ENCODE measurements at regions not wholly inside any gene's neighbourhood (a gene's known extent, or its start where the extent isn't known, plus 50 kb on each side); places are given as distances from the start of the nearest gene placed in this dataset.
A peak's percentile ranks its signal among the peaks of the same experiment; 100 is the strongest.

- ATAC-seq (no peak), DNase-seq (no peak)
- WGBS (ENCODE audit: insufficient coverage), result 94% methylated on average over 1 of the region's 4 CpGs
- Mint-ChIP-seq H3K4me1 (peaks cover 19 to 23% of the 10 kb centered on the region in 2 donors), H3K27ac (no peak overlapping the region), H3K9me3 (no peaks in the 10 kb centered on the region), H3K36me3 (no peaks in the 10 kb centered on the region), H3K27me3 (ENCODE audit: low read depth in 2 of 2) (no peaks in the 10 kb centered on the region), H3K4me3 (no peak overlapping the region)
- no peaks in the 10 kb centered on the region for H3K36me3 ChIP-seq (ENCODE audit: control insufficient read depth, insufficient read depth, low read length)
- no peaks in the 10 kb centered on the region for H3K4me1 ChIP-seq (ENCODE audit: control insufficient read depth, insufficient read depth, low read length)
- no peak for TF ChIP-seq CTCF (IDR thresholded peaks at IDR 0.05)
- H3K27me3 ChIP-seq (ENCODE audit: control insufficient read depth, insufficient read depth, low read length), result no peaks in the 10 kb centered on the region
- no peak overlapping the region for H3K4me3 ChIP-seq (ENCODE audit: low read length)
- no peak overlapping the region for H3K27ac ChIP-seq (ENCODE audit: low read length)
- intact Hi-C loops (cut with micrococcal nuclease), result no loop called here
- no peaks in the 10 kb centered on the region for H3K9me3 ChIP-seq (ENCODE audit: control insufficient read depth, insufficient read depth, low read length)
Measured at GRCh38 chr14:71366861-71367260, 459.6 kb downstream of the PCNX1 start.

- H3K27me3 Mint-ChIP-seq (ENCODE audit: low read depth in 2 of 2), result no peaks in the 10 kb centered on the region
- WGBS (ENCODE audit: insufficient coverage), result 59% methylated on average over 2 of the region's 2 CpGs
- Histone ChIP-seq H3K4me1 (ENCODE audit: control insufficient read depth, insufficient read depth, low read length) (no peaks in the 10 kb centered on the region), H3K4me3 (ENCODE audit: low read length) (no peak overlapping the region), H3K27ac (ENCODE audit: low read length) (no peak overlapping the region), H3K36me3 (ENCODE audit: control insufficient read depth, insufficient read depth, low read length) (no peaks in the 10 kb centered on the region), H3K27me3 (ENCODE audit: control insufficient read depth, insufficient read depth, low read length) (no peaks in the 10 kb centered on the region), H3K9me3 (ENCODE audit: control insufficient read depth, insufficient read depth, low read length) (no peaks in the 10 kb centered on the region)
- no peaks in the 10 kb centered on the region for H3K9me3 Mint-ChIP-seq
- H3K36me3 Mint-ChIP-seq, result no peaks in the 10 kb centered on the region
- H3K27ac Mint-ChIP-seq, result peak overlapping the region in 1 of 2 donors; percentile 47
- H3K4me1 Mint-ChIP-seq, result peaks cover 15 to 21% of the 10 kb centered on the region in 2 donors
- H3K4me3 Mint-ChIP-seq, result no peak overlapping the region
- intact Hi-C loops (cut with micrococcal nuclease), result no loop called here
- ATAC-seq (peak; percentile 35 to 61 (median 59)), DNase-seq (no peak)
- no peak for TF ChIP-seq CTCF (IDR thresholded peaks at IDR 0.05)
Measured at GRCh38 chr14:71371711-71372396, 464.6 kb downstream of the PCNX1 start.

GRCh38 chr14:71372411-71372838 lies 465.2 kb downstream of the PCNX1 start:
- Histone ChIP-seq H3K9me3 (ENCODE audit: control insufficient read depth, insufficient read depth, low read length) (no peaks in the 10 kb centered on the region), H3K4me3 (ENCODE audit: low read length) (no peak overlapping the region), H3K36me3 (ENCODE audit: control insufficient read depth, insufficient read depth, low read length) (no peaks in the 10 kb centered on the region), H3K4me1 (ENCODE audit: control insufficient read depth, insufficient read depth, low read length) (no peaks in the 10 kb centered on the region), H3K27me3 (ENCODE audit: control insufficient read depth, insufficient read depth, low read length) (no peaks in the 10 kb centered on the region), H3K27ac (ENCODE audit: low read length) (no peak overlapping the region)
- no peaks in the 10 kb centered on the region for H3K9me3 Mint-ChIP-seq
- no peaks in the 10 kb centered on the region for H3K27me3 Mint-ChIP-seq (ENCODE audit: low read depth in 2 of 2)
- peak overlapping the region in 1 of 2 donors; percentile 47 for H3K27ac Mint-ChIP-seq
- H3K36me3 Mint-ChIP-seq, result no peaks in the 10 kb centered on the region
- no peak for ATAC-seq
- intact Hi-C loops (cut with micrococcal nuclease), result no loop called here
- no CpG with 5 or more reads among the region's 4 CpGs for WGBS (ENCODE audit: insufficient coverage)
- DNase-seq, result no peak
- no peak for TF ChIP-seq CTCF (IDR thresholded peaks at IDR 0.05)
- H3K4me1 Mint-ChIP-seq, result peaks cover 15 to 21% of the 10 kb centered on the region in 2 donors
- H3K4me3 Mint-ChIP-seq, result no peak overlapping the region

- intact Hi-C loops (cut with micrococcal nuclease), result no loop called here
Measured at GRCh38 chr14:71373773-71374172, 466.5 kb downstream of the PCNX1 start.

More at GRCh38 chr14:71373773-71374172, 466.5 kb downstream of the PCNX1 start:
- Mint-ChIP-seq H3K4me1 (peaks cover 28 to 33% of the 10 kb centered on the region in 2 donors), H3K4me3 (no peak overlapping the region), H3K36me3 (no peaks in the 10 kb centered on the region), H3K27me3 (ENCODE audit: low read depth in 2 of 2) (no peaks in the 10 kb centered on the region), H3K9me3 (no peaks in the 10 kb centered on the region), H3K27ac (no peak overlapping the region)
- DNase-seq (no peak), ATAC-seq (no peak)
- Histone ChIP-seq H3K9me3 (ENCODE audit: control insufficient read depth, insufficient read depth, low read length) (no peaks in the 10 kb centered on the region), H3K36me3 (ENCODE audit: control insufficient read depth, insufficient read depth, low read length) (no peaks in the 10 kb centered on the region), H3K27ac (ENCODE audit: low read length) (no peak overlapping the region), H3K4me3 (ENCODE audit: low read length) (no peak overlapping the region), H3K4me1 (ENCODE audit: control insufficient read depth, insufficient read depth, low read length) (no peaks in the 10 kb centered on the region), H3K27me3 (ENCODE audit: control insufficient read depth, insufficient read depth, low read length) (no peaks in the 10 kb centered on the region)
- TF ChIP-seq CTCF (IDR thresholded peaks at IDR 0.05), result no peak
- WGBS (ENCODE audit: insufficient coverage), result 76% methylated on average over 1 of the region's 1 CpG
